HepG2 (cell line): ENCODE measurements at regions not wholly inside any gene's neighbourhood (a gene's known extent, or its start where the extent isn't known, plus 50 kb on each side); places are given as distances from the start of the nearest gene placed in this dataset.

Experiments
- ATAC-seq: fragments of 200-7000 bp; cut with Tn5 transposase; 3 replicates; pipeline ENCODE4 v1.9.1; 2020; ENCODE audit warnings: mild to moderate bottlenecking, moderate library complexity
- BruUV-seq: library from RNA; stranded (reverse); fragments of 400-500 nt; replicated peaks from 2 replicates; lab custom pipeline; 2021; lab: Mats Ljungman, UMichigan
- CTCF ChIA-PET: fragments of 300-600 bp; formaldehyde crosslinking; extraction: SDS; loops from one replicate; lab custom pipeline; 2021; ENCODE audit warnings: low total read pairs, inconsistent platforms, low intra/inter-chr PET ratio; lab: Yijun Ruan, JAX
- POLR2A ChIA-PET: fragments of 350-600 bp; sonication (Branson Sonifier 250); formaldehyde crosslinking; loops from one replicate; lab custom pipeline; 2020; ENCODE audit warnings: antibody characterized with exemption, inconsistent platforms; lab: Yijun Ruan, JAX
- DNase-seq: peaks from one replicate; pipeline ENCODE4 v3.0.0-alpha.2; 2015; ENCODE audit warnings: low spot score
- FAIRE-seq: peaks from 3 replicates; lab custom pipeline; 2011; peaks lifted over from hg19 to GRCh38; lab: Jason Lieb, UNC
- H2AFZ ChIP-seq: one replicate; pipeline ENCODE4 v1.6.1; 2011; ENCODE audit warnings: low read length, inconsistent platforms
- H3K27ac ChIP-seq: fragments of 300-600 bp; 3 replicates; pipeline ENCODE4 v1.8.0; 2011; ENCODE audit warnings: mixed run types, mild to moderate bottlenecking, mixed read lengths, low read length, inconsistent platforms; ENCODE audit not compliant: insufficient read depth; ENCODE audit errors: extremely low read length
- H3K27me3 ChIP-seq, 2 experiments: fragments of 200-600 bp in 1 of 2; 2 replicates in 1 of 2; 3 replicates in 1 of 2; pipeline versions ENCODE4 v1.6.0 to v1.8.0; 2011; ENCODE audit warnings: low read length in 2 of 2, mild to moderate bottlenecking in 2 of 2, moderate library complexity in 2 of 2, inconsistent platforms in 1 of 2; ENCODE audit not compliant: insufficient read depth in 2 of 2, control insufficient read depth in 1 of 2
- H3K36me3 ChIP-seq, 2 experiments: fragments of 200-600 bp in 1 of 2; replicated peaks in 1 of 2; 2 replicates in 1 of 2; 3 replicates in 1 of 2; pipeline versions ENCODE4 v1.5.1 to v1.8.0; 2011; ENCODE audit warnings: low read length in 2 of 2, inconsistent platforms in 1 of 2; ENCODE audit not compliant: insufficient read depth in 2 of 2, control insufficient read depth in 1 of 2
- H3K4me1 ChIP-seq: 2 replicates; pipeline ENCODE4 v1.5.1; 2012; ENCODE audit warnings: low read length, inconsistent platforms; ENCODE audit not compliant: insufficient read depth
- H3K4me2 ChIP-seq: 2 replicates; pipeline ENCODE4 v1.6.0; 2011; ENCODE audit warnings: low read depth, low read length, inconsistent platforms
- H3K4me3 ChIP-seq, 3 experiments: fragments of 200-600 bp in 1 of 3; sonication (generic), shearing (Covaris generic) in 1 of 3; replicated peaks in 1 of 3; 2 replicates each; pipeline ENCODE4 v1.5.1; 2011 to 2016; ENCODE audit warnings: low read length in 3 of 3, inconsistent platforms in 2 of 3, low read depth in 2 of 3, mild to moderate bottlenecking in 2 of 3, control low read depth in 1 of 3, mixed read lengths in 1 of 3; ENCODE audit not compliant: insufficient read depth in 1 of 3
- H3K79me2 ChIP-seq: one replicate; pipeline ENCODE4 v1.6.1; 2011; ENCODE audit warnings: low read length, inconsistent platforms; ENCODE audit not compliant: insufficient read depth
- H3K9ac ChIP-seq: 2 replicates; pipeline ENCODE4 v1.6.0; 2011; ENCODE audit warnings: mild to moderate bottlenecking, low read depth, low read length, inconsistent platforms; ENCODE audit not compliant: insufficient read depth
- H3K9me3 ChIP-seq: 2 replicates; pipeline ENCODE4 v1.5.1; 2012; ENCODE audit warnings: mild to moderate bottlenecking, low read length
- H4K20me1 ChIP-seq: 2 replicates; pipeline ENCODE4 v1.6.0; 2011; ENCODE audit warnings: inconsistent platforms, mild to moderate bottlenecking, low read length, moderate library complexity; ENCODE audit not compliant: insufficient read depth
- ADNP ChIP-seq: sonication (generic); formaldehyde crosslinking; IDR thresholded peaks from 2 replicates; pipeline ENCODE4 v1.4.0; 2020; ENCODE audit warnings: missing genetic modification reagents
- MEIS1 ChIP-seq: sonication (generic); formaldehyde crosslinking; IDR thresholded peaks from 2 replicates; pipeline ENCODE4 v1.9.0; 2021; ENCODE audit warnings: mild to moderate bottlenecking, missing genetic modification reagents, moderate library complexity, borderline replicate concordance
- ZFP36L2 ChIP-seq: sonication (generic); formaldehyde crosslinking; IDR thresholded peaks from 2 replicates; pipeline ENCODE4 v1.4.0; 2020; ENCODE audit warnings: missing genetic modification reagents
- ZFP41 ChIP-seq: sonication (generic); formaldehyde crosslinking; IDR thresholded peaks from 2 replicates; pipeline ENCODE4 v1.4.0; 2020; ENCODE audit warnings: mild to moderate bottlenecking, missing genetic modification reagents, borderline replicate concordance
- ZNF326 ChIP-seq: sonication (generic); formaldehyde crosslinking; IDR thresholded peaks from 2 replicates; pipeline ENCODE4 v1.4.0; 2020; ENCODE audit warnings: missing genetic modification reagents, borderline replicate concordance
- ZNF605 ChIP-seq: sonication (generic); formaldehyde crosslinking; IDR thresholded peaks from 2 replicates; pipeline ENCODE4 v1.8.0; 2022; ENCODE audit warnings: mild to moderate bottlenecking, missing genetic modification reagents
- ZNF766 ChIP-seq: sonication (generic); formaldehyde crosslinking; IDR thresholded peaks from 2 replicates; pipeline ENCODE4 v1.5.0; 2020; ENCODE audit warnings: missing genetic modification reagents, borderline replicate concordance
- WGBS: methylation state at CpG from one replicate; pipeline ENCODE4 v1.1.6; 2017; ENCODE audit warnings: low lambda C conversion rate; 5-methylcytosine and 5-hydroxymethylcytosine counted together
- in situ Hi-C: cut with HindIII; loops from 2 replicates; pipeline ENCODE4 v1.10.0; 2017; ENCODE audit warnings: low pct_unique_long_range_greater_than_20kb; ENCODE audit not compliant: extremely low pct_ligation_motif_present
- intact Hi-C: fragments of 100-400 bp; cut with micrococcal nuclease; formaldehyde crosslinking; loops from one replicate; pipeline ENCODE4 v1.10.0; 2022; ENCODE audit not compliant: unreplicated experiment
- TF ChIP-seq, protein P1 (sequence below): sonication (generic); formaldehyde crosslinking; IDR thresholded peaks from 2 replicates; pipeline ENCODE4 v1.5.1; 2020; ENCODE audit warnings: missing genetic modification reagents, mild to moderate bottlenecking, borderline replicate concordance
- TF ChIP-seq, protein P2 (sequence below): sonication (generic); formaldehyde crosslinking; IDR thresholded peaks from 2 replicates; pipeline ENCODE4 v1.4.0; 2020; ENCODE audit warnings: missing genetic modification reagents

DNA sequence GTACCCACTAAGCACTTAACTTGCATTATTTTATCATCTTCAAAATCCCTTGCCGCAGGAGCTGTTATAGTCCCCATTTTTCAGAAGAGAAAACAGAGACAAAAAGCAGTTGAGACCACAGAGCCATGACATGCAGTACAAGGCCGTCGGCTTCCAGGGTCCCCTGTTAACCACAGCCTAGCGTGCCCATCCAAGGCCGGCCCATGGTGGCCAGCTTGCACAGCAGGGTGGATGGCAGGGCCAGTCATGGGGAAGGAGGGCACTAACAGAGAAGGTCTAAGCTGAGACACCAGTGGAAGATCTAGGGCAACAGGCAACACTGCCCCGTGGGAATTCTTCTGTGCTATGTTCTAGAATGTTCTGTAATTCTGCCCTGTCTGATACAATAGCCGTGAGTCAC is 192.6 kb upstream of the ID2 start (continued):
- TF ChIP-seq, protein P1, sequence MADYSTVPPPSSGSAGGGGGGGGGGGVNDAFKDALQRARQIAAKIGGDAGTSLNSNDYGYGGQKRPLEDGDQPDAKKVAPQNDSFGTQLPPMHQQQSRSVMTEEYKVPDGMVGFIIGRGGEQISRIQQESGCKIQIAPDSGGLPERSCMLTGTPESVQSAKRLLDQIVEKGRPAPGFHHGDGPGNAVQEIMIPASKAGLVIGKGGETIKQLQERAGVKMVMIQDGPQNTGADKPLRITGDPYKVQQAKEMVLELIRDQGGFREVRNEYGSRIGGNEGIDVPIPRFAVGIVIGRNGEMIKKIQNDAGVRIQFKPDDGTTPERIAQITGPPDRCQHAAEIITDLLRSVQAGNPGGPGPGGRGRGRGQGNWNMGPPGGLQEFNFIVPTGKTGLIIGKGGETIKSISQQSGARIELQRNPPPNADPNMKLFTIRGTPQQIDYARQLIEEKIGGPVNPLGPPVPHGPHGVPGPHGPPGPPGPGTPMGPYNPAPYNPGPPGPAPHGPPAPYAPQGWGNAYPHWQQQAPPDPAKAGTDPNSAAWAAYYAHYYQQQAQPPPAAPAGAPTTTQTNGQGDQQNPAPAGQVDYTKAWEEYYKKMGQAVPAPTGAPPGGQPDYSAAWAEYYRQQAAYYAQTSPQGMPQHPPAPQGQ (CRISPR knock-in tag) = no peak

DNA sequence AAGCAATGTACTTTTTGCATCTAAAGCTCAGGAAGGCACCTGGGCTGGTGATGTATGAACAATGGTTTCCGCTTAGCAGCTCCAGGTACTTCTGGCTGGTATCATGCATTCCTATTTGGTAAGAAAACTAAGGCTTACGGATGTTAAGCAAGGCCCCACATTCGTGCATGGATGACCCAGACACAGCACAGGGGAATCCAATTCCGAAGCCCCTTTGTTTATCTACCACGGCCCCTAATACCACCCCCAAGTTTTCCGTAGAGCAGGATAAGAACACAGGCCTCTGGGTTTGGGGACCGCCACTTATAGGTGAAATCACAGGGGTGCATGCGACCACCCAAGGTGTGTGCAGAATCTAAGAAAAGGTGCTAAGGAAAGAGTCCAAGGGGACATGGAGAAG is 192.1 kb upstream of the ID2 start:
- intact Hi-C loops (no loop called here), in situ Hi-C loops (no loop called here)
- 67% methylated on average over 8 of the region's 8 CpGs for WGBS
- Histone ChIP-seq H3K4me3 (no peak overlapping the region), H3K79me2 (no peaks in the 10 kb centered on the region), H3K9me3 (no peaks in the 10 kb centered on the region), H3K4me1 (peaks cover 36% of the 10 kb centered on the region), H2AFZ (no peak overlapping the region), H4K20me1 (no peaks in the 10 kb centered on the region), H3K4me2 (no peak overlapping the region), H3K36me3 (no peaks in the 10 kb centered on the region), H3K9ac (no peak overlapping the region), H3K27ac (no peak overlapping the region), H3K27me3 (peaks cover 2 to 41% of the 10 kb centered on the region in 2 experiments; a peak in 4 of 5 replicates)
- ChIA-PET POLR2A (no interaction called here), CTCF (no interaction called here)
- TF ChIP-seq ZFP41 (CRISPR knock-in tag) (no peak), MEIS1 (CRISPR knock-in tag) (no peak), ZNF605 (CRISPR knock-in tag) (no peak), ZNF326 (CRISPR knock-in tag) (no peak), ADNP (no peak), ZNF766 (CRISPR knock-in tag) (no peak), ZFP36L2 (no peak)
- TF ChIP-seq, protein P2, sequence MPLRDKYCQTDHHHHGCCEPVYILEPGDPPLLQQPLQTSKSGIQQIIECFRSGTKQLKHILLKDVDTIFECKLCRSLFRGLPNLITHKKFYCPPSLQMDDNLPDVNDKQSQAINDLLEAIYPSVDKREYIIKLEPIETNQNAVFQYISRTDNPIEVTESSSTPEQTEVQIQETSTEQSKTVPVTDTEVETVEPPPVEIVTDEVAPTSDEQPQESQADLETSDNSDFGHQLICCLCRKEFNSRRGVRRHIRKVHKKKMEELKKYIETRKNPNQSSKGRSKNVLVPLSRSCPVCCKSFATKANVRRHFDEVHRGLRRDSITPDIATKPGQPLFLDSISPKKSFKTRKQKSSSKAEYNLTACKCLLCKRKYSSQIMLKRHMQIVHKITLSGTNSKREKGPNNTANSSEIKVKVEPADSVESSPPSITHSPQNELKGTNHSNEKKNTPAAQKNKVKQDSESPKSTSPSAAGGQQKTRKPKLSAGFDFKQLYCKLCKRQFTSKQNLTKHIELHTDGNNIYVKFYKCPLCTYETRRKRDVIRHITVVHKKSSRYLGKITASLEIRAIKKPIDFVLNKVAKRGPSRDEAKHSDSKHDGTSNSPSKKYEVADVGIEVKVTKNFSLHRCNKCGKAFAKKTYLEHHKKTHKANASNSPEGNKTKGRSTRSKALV (CRISPR knock-in tag) = no peak
- BruUV-seq = no TSS peak
- ATAC-seq = no peak
- FAIRE-seq = no peak
- DNase-seq = no peak
